GM18858 (cell line): ENCODE measurements at regions not wholly inside any gene's neighbourhood (a gene's known extent, or its start where the extent isn't known, plus 50 kb on each side); places are given as distances from the start of the nearest gene placed in this dataset.
"Not testable (repeated sequence)": the region's sequence is repeated elsewhere in the genome, so short reads cannot be mapped to it uniquely, and the experiment has no call there.

Experiments
- ATAC-seq: cut with Tn5 transposase; IDR thresholded peaks from one replicate; pipeline ENCODE4 v1.9.1; 2021; ENCODE audit not compliant: unreplicated experiment

- no peak for ATAC-seq
These were observed 1239.1 kb downstream of the CDH12 start for GRCh38 chr5:21613971-21614488.

- ATAC-seq: no peak
These were observed 1249.3 kb downstream of the CDH12 start for GRCh38 chr5:21603796-21604195.

GRCh38 chr5:21594566-21594965, 1258.6 kb downstream of the CDH12 start:
- no peak for ATAC-seq

- no peak for ATAC-seq
These were observed 1259.9 kb downstream of the CDH12 start for GRCh38 chr5:21593261-21593660.

GRCh38 chr5:21581508-21581907, 1271.6 kb downstream of the CDH12 start:
- ATAC-seq: no peak

GRCh38 chr5:21574961-21575360, 1278.2 kb downstream of the CDH12 start:
- ATAC-seq: no peak

GRCh38 chr5:21574438-21574837, 1278.7 kb downstream of the CDH12 start:
- no peak for ATAC-seq

- ATAC-seq: no peak
These were observed 1279.5 kb downstream of the CDH12 start for GRCh38 chr5:21573416-21574314.

- not testable (repeated sequence) for ATAC-seq
These were observed 1281.9 kb downstream of the CDH12 start for GRCh38 chr5:21571196-21571595.

GRCh38 chr5:21559109-21559508, 1294.0 kb downstream of the CDH12 start:
- not testable (repeated sequence) for ATAC-seq

- not testable (repeated sequence) for ATAC-seq
These were observed 1300.9 kb downstream of the CDH12 start for GRCh38 chr5:21552263-21552662.

GRCh38 chr5:21550916-21551315, 1302.2 kb downstream of the CDH12 start:
- ATAC-seq: not testable (repeated sequence)

GRCh38 chr5:21547656-21548055, 1305.5 kb downstream of the CDH12 start:
- not testable (repeated sequence) for ATAC-seq

- ATAC-seq: not testable (repeated sequence)
These were observed 1318.0 kb downstream of the CDH12 start for GRCh38 chr5:21535114-21535513.

GRCh38 chr5:21521157-21521556, 1332.0 kb downstream of the CDH12 start:
- not testable (repeated sequence) for ATAC-seq

GRCh38 chr5:21496926-21497325, 1356.2 kb downstream of the CDH12 start:
- not testable (repeated sequence) for ATAC-seq

- ATAC-seq: not testable (repeated sequence)
These were observed 1357.1 kb downstream of the CDH12 start for GRCh38 chr5:21496056-21496455.

GRCh38 chr5:21495235-21495634, 1357.9 kb downstream of the CDH12 start:
- not testable (repeated sequence) for ATAC-seq

GRCh38 chr5:21494033-21494432, 1359.1 kb downstream of the CDH12 start:
- ATAC-seq: not testable (repeated sequence)

GRCh38 chr5:21491182-21491581, 1362.0 kb downstream of the CDH12 start:
- not testable (repeated sequence) for ATAC-seq

- ATAC-seq: not testable (repeated sequence)
These were observed 1364.3 kb downstream of the CDH12 start for GRCh38 chr5:21488828-21489227.

GRCh38 chr5:21485458-21486000, 1367.6 kb downstream of the CDH12 start:
- ATAC-seq: not testable (repeated sequence)
